CD4-positive, CD25-positive, alpha-beta regulatory T cell (primary cell): ENCODE measurements at regions not wholly inside any gene's neighbourhood (a gene's known extent, or its start where the extent isn't known, plus 50 kb on each side); places are given as distances from the start of the nearest gene placed in this dataset.

Experiments used
- ATAC-seq, 2 donors: fragments of 150-1000 bp; cut with Tn5 transposase; one replicate each; pipeline ENCODE4 v1.10.0; 2021; ENCODE audit warnings: low read depth in 2 of 2, moderate number of reproducible peaks in 2 of 2, moderate library complexity in 1 of 2
- DNase-seq, 3 donors: peaks; one replicate each; pipeline versions ENCODE4 v3.0.0 to v3.0.0-alpha.2; 2012 to 2022; ENCODE audit warnings: mixed read lengths in 1 of 3
- H3K27ac ChIP-seq: one replicate; pipeline ENCODE4 v1.7.0; 2013; ENCODE audit warnings: mild to moderate bottlenecking, low read length; ENCODE audit not compliant: insufficient read depth, poor library complexity, severe bottlenecking
- H3K27me3 ChIP-seq: one replicate; pipeline ENCODE4 v1.7.0; 2013; ENCODE audit warnings: low read length; ENCODE audit not compliant: control insufficient read depth, insufficient read depth
- H3K36me3 ChIP-seq: one replicate; pipeline ENCODE4 v1.7.0; 2013; ENCODE audit warnings: mild to moderate bottlenecking, low read length, moderate library complexity; ENCODE audit not compliant: control insufficient read depth, insufficient read depth
- H3K4me1 ChIP-seq: 2 replicates; pipeline ENCODE4 v1.7.0; 2013; ENCODE audit warnings: mild to moderate bottlenecking, low read length; ENCODE audit not compliant: insufficient read depth, control insufficient read depth, poor library complexity, severe bottlenecking
- H3K4me3 ChIP-seq: one replicate; pipeline ENCODE4 v1.7.0; 2013; ENCODE audit warnings: low read depth, mild to moderate bottlenecking, low read length, moderate library complexity
- H3K9me3 ChIP-seq, 2 experiments: 1 replicate in 1 of 2; 2 replicates in 1 of 2; pipeline ENCODE4 v1.7.0; 2013; ENCODE audit warnings: low read length in 2 of 2, mild to moderate bottlenecking in 1 of 2, moderate library complexity in 1 of 2; ENCODE audit not compliant: control insufficient read depth in 2 of 2
- H3K27ac Mint-ChIP-seq, 3 donors: one replicate each; pipeline ENCODE4 v1.8.0; 2020 to 2022; ENCODE audit warnings: mild to moderate bottlenecking in 3 of 3, mixed read lengths in 3 of 3, moderate library complexity in 2 of 3
- H3K27me3 Mint-ChIP-seq: one replicate; pipeline ENCODE4 v1.8.0; 2022; ENCODE audit warnings: mild to moderate bottlenecking, mixed read lengths
- H3K36me3 Mint-ChIP-seq: one replicate; pipeline ENCODE4 v1.8.0; 2020; ENCODE audit warnings: mixed read lengths
- H3K4me1 Mint-ChIP-seq, 4 donors: one replicate each; pipeline ENCODE4 v1.8.0; 2020 to 2022; ENCODE audit warnings: mixed read lengths in 4 of 4, mild to moderate bottlenecking in 1 of 4
- H3K4me3 Mint-ChIP-seq, 4 donors: one replicate each; pipeline ENCODE4 v1.8.0; 2020 to 2022; ENCODE audit warnings: mild to moderate bottlenecking in 4 of 4, mixed read lengths in 4 of 4, moderate library complexity in 3 of 4
- H3K9me3 Mint-ChIP-seq, 7 donors: one replicate each; pipeline ENCODE4 v1.8.0; 2020 to 2022; ENCODE audit warnings: mixed read lengths in 7 of 7, mild to moderate bottlenecking in 3 of 7, moderate library complexity in 2 of 7

GRCh38 chr2:17231394-17231965 lies 286.8 kb downstream of the RAD51AP2 start:
- no peak overlapping the region for H3K4me3 ChIP-seq
- no peaks in the 10 kb centered on the region for H3K36me3 ChIP-seq
- no peak for ATAC-seq
- no peaks in the 10 kb centered on the region for H3K4me1 ChIP-seq
- H3K27me3 ChIP-seq = no peaks in the 10 kb centered on the region
- no peaks in the 10 kb centered on the region for H3K27me3 Mint-ChIP-seq
- no peaks in the 10 kb centered on the region for H3K9me3 ChIP-seq
- no peak overlapping the region for H3K4me3 Mint-ChIP-seq
- peaks cover 0 to 12% (median 8%) of the 10 kb centered on the region in 7 donors for H3K9me3 Mint-ChIP-seq
- H3K36me3 Mint-ChIP-seq = no peaks in the 10 kb centered on the region
- H3K27ac Mint-ChIP-seq = no peak overlapping the region
- no peak for DNase-seq
- H3K4me1 Mint-ChIP-seq = no peaks in the 10 kb centered on the region
- H3K27ac ChIP-seq = no peak overlapping the region

GRCh38 chr2:17229414-17229813 lies 288.8 kb downstream of the RAD51AP2 start:
- Mint-ChIP-seq H3K27me3 (no peaks in the 10 kb centered on the region), H3K36me3 (no peaks in the 10 kb centered on the region), H3K4me1 (no peaks in the 10 kb centered on the region), H3K4me3 (no peak overlapping the region), H3K9me3 (peaks cover 0 to 11% (median 4%) of the 10 kb centered on the region in 7 donors), H3K27ac (no peak overlapping the region)
- Histone ChIP-seq H3K4me3 (no peak overlapping the region), H3K36me3 (no peaks in the 10 kb centered on the region), H3K27ac (no peak overlapping the region), H3K27me3 (no peaks in the 10 kb centered on the region), H3K4me1 (no peaks in the 10 kb centered on the region), H3K9me3 (no peaks in the 10 kb centered on the region)
- no peak for DNase-seq
- no peak for ATAC-seq

GRCh38 chr2:17228461-17228860 lies 289.8 kb downstream of the RAD51AP2 start:
- ATAC-seq = no peak
- Histone ChIP-seq H3K4me1 (no peaks in the 10 kb centered on the region), H3K27me3 (no peaks in the 10 kb centered on the region), H3K9me3 (no peaks in the 10 kb centered on the region), H3K27ac (no peak overlapping the region), H3K36me3 (no peaks in the 10 kb centered on the region), H3K4me3 (no peak overlapping the region)
- no peaks in the 10 kb centered on the region for H3K4me1 Mint-ChIP-seq
- no peaks in the 10 kb centered on the region for H3K27me3 Mint-ChIP-seq
- DNase-seq = no peak
- H3K27ac Mint-ChIP-seq = no peak overlapping the region
- H3K36me3 Mint-ChIP-seq = no peaks in the 10 kb centered on the region
- peaks cover 0 to 11% (median 5%) of the 10 kb centered on the region in 7 donors for H3K9me3 Mint-ChIP-seq
- no peak overlapping the region for H3K4me3 Mint-ChIP-seq

- Histone ChIP-seq H3K27me3 (no peaks in the 10 kb centered on the region), H3K36me3 (no peaks in the 10 kb centered on the region), H3K4me3 (no peak overlapping the region), H3K27ac (no peak overlapping the region), H3K9me3 (no peaks in the 10 kb centered on the region), H3K4me1 (no peaks in the 10 kb centered on the region)
- Mint-ChIP-seq H3K27me3 (no peaks in the 10 kb centered on the region), H3K9me3 (peaks cover 0 to 9% (median 5%) of the 10 kb centered on the region in 7 donors), H3K4me3 (no peak overlapping the region), H3K36me3 (no peaks in the 10 kb centered on the region), H3K27ac (no peak overlapping the region), H3K4me1 (no peaks in the 10 kb centered on the region)
- ATAC-seq = no peak
- no peak for DNase-seq
Measured at GRCh38 chr2:17227856-17228255, 290.4 kb downstream of the RAD51AP2 start.

DNA sequence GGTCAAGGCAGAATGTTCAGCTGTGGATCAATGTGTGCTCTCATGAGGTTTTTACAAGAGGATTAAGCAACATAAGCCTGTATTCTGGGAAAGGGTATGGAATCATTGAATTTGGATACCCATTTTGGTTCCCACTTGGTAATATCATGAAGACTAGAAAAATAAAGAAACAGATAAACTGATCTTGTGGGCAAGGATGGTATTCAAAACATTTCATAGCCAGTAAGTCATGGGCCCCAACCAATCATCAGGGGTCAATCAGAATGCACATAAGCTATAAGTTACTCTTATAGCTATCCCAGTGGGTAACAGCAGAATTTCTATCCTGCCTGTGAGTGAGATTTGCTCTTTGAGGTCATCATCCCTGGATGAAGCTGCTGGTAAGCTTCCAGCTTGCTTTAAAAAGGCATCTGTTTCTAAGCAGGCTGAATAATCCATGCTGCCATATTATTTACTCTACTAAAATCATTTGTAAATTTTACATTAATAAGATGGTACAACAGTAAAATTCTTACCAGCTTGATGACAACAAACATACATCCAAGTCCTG lies 291.2 kb downstream of the RAD51AP2 start:
- H3K4me1 ChIP-seq = no peaks in the 10 kb centered on the region
- Mint-ChIP-seq H3K36me3 (no peaks in the 10 kb centered on the region), H3K27ac (no peak overlapping the region), H3K4me3 (no peak overlapping the region), H3K9me3 (peaks cover 0 to 9% (median 5%) of the 10 kb centered on the region in 7 donors), H3K27me3 (no peaks in the 10 kb centered on the region), H3K4me1 (no peaks in the 10 kb centered on the region)
- no peaks in the 10 kb centered on the region for H3K9me3 ChIP-seq
- no peak overlapping the region for H3K27ac ChIP-seq
- DNase-seq (no peak), ATAC-seq (no peak)
- no peaks in the 10 kb centered on the region for H3K27me3 ChIP-seq
- no peaks in the 10 kb centered on the region for H3K36me3 ChIP-seq
- H3K4me3 ChIP-seq = no peak overlapping the region

DNA sequence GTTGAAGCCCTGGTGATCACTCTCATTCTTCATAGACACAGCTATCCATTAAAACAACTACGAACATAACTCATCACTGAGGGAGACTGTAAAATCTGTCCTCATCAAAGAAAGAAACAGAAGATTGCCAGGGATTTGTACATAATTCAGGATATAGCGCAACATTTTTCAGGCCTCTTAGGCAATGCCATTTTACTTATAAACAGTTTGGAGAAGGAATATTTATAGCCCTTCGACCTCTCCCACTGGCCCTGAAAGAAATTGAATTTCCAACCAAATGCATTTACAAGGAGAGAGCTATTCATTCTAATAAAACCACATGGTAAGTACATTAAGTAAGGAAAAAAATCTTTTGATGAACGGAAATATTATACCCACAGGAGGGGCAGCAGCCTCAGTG lies 295.0 kb downstream of the RAD51AP2 start:
- Histone ChIP-seq H3K27ac (no peak overlapping the region), H3K36me3 (no peaks in the 10 kb centered on the region), H3K4me1 (no peaks in the 10 kb centered on the region), H3K9me3 (no peaks in the 10 kb centered on the region), H3K27me3 (no peaks in the 10 kb centered on the region), H3K4me3 (no peak overlapping the region)
- Mint-ChIP-seq H3K27me3 (no peaks in the 10 kb centered on the region), H3K4me1 (no peaks in the 10 kb centered on the region), H3K36me3 (no peaks in the 10 kb centered on the region), H3K27ac (no peak overlapping the region), H3K9me3 (peaks cover 0 to 8% (median 3%) of the 10 kb centered on the region in 7 donors), H3K4me3 (no peak overlapping the region)
- ATAC-seq (no peak), DNase-seq (no peak)

- ATAC-seq = no peak
- DNase-seq = no peak
- Mint-ChIP-seq H3K27ac (no peak overlapping the region), H3K9me3 (peaks cover 0 to 10% (median 5%) of the 10 kb centered on the region in 7 donors), H3K4me1 (no peaks in the 10 kb centered on the region), H3K36me3 (no peaks in the 10 kb centered on the region), H3K27me3 (no peaks in the 10 kb centered on the region), H3K4me3 (no peak overlapping the region)
- H3K27ac ChIP-seq = no peak overlapping the region
- H3K36me3 ChIP-seq = no peaks in the 10 kb centered on the region
- H3K4me3 ChIP-seq = no peak overlapping the region
- H3K27me3 ChIP-seq = no peaks in the 10 kb centered on the region
- no peaks in the 10 kb centered on the region for H3K9me3 ChIP-seq
- no peaks in the 10 kb centered on the region for H3K4me1 ChIP-seq
Measured at GRCh38 chr2:17208511-17208910, 309.7 kb downstream of the RAD51AP2 start.

DNA sequence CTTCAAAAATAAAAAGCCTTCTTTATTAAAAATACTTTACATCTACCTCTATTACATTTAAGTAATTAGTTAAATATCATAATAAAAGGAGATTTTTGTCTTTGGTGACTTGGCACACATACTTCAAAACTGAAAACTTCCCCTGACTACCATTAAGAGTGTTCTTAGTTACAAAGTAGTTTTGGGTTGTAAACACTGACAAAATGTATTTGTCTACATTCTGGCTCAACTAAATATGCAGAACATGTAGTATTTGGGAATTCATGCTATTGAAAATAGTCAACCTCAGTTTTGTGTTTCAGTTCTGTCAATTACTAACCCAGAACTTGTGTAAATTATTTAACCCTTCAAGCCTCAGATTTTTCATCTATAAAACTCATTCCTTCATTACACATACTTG lies 311.5 kb downstream of the RAD51AP2 start:
- no peaks in the 10 kb centered on the region for H3K36me3 ChIP-seq
- no peaks in the 10 kb centered on the region for H3K9me3 ChIP-seq
- no peaks in the 10 kb centered on the region for H3K4me1 ChIP-seq
- Mint-ChIP-seq H3K27me3 (no peaks in the 10 kb centered on the region), H3K36me3 (no peaks in the 10 kb centered on the region), H3K4me3 (no peak overlapping the region), H3K4me1 (no peaks in the 10 kb centered on the region), H3K9me3 (peaks cover 0 to 8% (median 5%) of the 10 kb centered on the region in 7 donors), H3K27ac (no peak overlapping the region)
- H3K27ac ChIP-seq = no peak overlapping the region
- no peaks in the 10 kb centered on the region for H3K27me3 ChIP-seq
- ATAC-seq = no peak
- no peak overlapping the region for H3K4me3 ChIP-seq
- DNase-seq = no peak
